H1 (cell line): ENCODE measurements at regions not wholly inside any gene's neighbourhood (a gene's known extent, or its start where the extent isn't known, plus 50 kb on each side); places are given as distances from the start of the nearest gene placed in this dataset.

Experiments used
- CTCF ChIA-PET: fragments of 300-600 bp; sonication (Branson Sonifier 250); formaldehyde crosslinking; loops from one replicate; lab custom pipeline; 2021; ENCODE audit not compliant: partially characterized antibody; lab: Charles Lee
- POLR2A ChIA-PET: fragments of 300-600 bp; sonication (Branson Sonifier 250); formaldehyde crosslinking; loops from one replicate; lab custom pipeline; 2021; ENCODE audit warnings: inconsistent platforms; ENCODE audit not compliant: partially characterized antibody; lab: Charles Lee
- DNase-seq, 2 experiments: peaks; one replicate each; pipeline versions ENCODE4 v3.0.0 to v3.0.0-alpha.2; 2010 to 2022; ENCODE audit warnings: low spot score in 2 of 2, low read depth in 1 of 2, mixed read lengths in 1 of 2
- FAIRE-seq: peaks from 2 replicates; lab custom pipeline; 2011; peaks lifted over from hg19 to GRCh38; lab: Jason Lieb, UNC
- H2AFZ ChIP-seq: 2 replicates; pipeline ENCODE4 v1.8.1; 2012; ENCODE audit warnings: low read length, inconsistent platforms
- H2AK5ac ChIP-seq: 2 replicates; pipeline ENCODE4 v1.6.1; 2013; ENCODE audit warnings: low read depth, low read length
- H2BK120ac ChIP-seq: replicated peaks from 2 replicates; pipeline ENCODE3; 2013; ENCODE audit warnings: low read depth, low read length, inconsistent platforms
- H2BK12ac ChIP-seq: 2 replicates; pipeline ENCODE4 v1.6.1; 2013; ENCODE audit warnings: low read depth, low read length
- H2BK15ac ChIP-seq: 2 replicates; pipeline ENCODE4 v1.6.1; 2013; ENCODE audit warnings: low read length
- H2BK20ac ChIP-seq: 2 replicates; pipeline ENCODE4 v1.6.1; 2013; ENCODE audit warnings: low read length
- H2BK5ac ChIP-seq: 2 replicates; pipeline ENCODE4 v1.6.1; 2013; ENCODE audit warnings: low read depth, low read length
- H3K14ac ChIP-seq: 2 replicates; pipeline ENCODE4 v1.6.1; 2013; ENCODE audit warnings: inconsistent platforms; ENCODE audit not compliant: insufficient read length
- H3K18ac ChIP-seq: 2 replicates; pipeline ENCODE4 v1.6.1; 2013; ENCODE audit warnings: low read length; ENCODE audit errors: extremely low read depth
- H3K23ac ChIP-seq: 2 replicates; pipeline ENCODE4 v1.6.1; 2013; ENCODE audit warnings: inconsistent platforms; ENCODE audit not compliant: insufficient read length
- H3K23me2 ChIP-seq: 2 replicates; pipeline ENCODE4 v1.6.1; 2013; ENCODE audit warnings: low read depth, low read length
- H3K27ac ChIP-seq: 2 replicates; pipeline ENCODE4 v1.6.1; 2011; ENCODE audit warnings: low read depth, low read length, inconsistent platforms
- H3K27me3 ChIP-seq, 4 experiments: replicated peaks in 1 of 4; 1 replicate in 1 of 4; 2 replicates in 3 of 4; pipeline versions ENCODE4 v1.6.1 to v1.8.1; 2011 to 2013; ENCODE audit warnings: low read length in 3 of 4, mild to moderate bottlenecking in 3 of 4, inconsistent platforms in 2 of 4, mixed read lengths in 2 of 4, moderate library complexity in 1 of 4; ENCODE audit not compliant: control insufficient read depth in 3 of 4, insufficient read depth in 3 of 4; ENCODE audit errors: extremely low read depth in 1 of 4
- H3K36me3 ChIP-seq, 4 experiments: 2 replicates each; pipeline versions ENCODE4 v1.6.1 to v1.8.1; 2011 to 2013; ENCODE audit warnings: mild to moderate bottlenecking in 4 of 4, low read length in 3 of 4, moderate library complexity in 2 of 4, control low read depth in 1 of 4, inconsistent platforms in 1 of 4; ENCODE audit not compliant: insufficient read depth in 4 of 4, control insufficient read depth in 2 of 4
- H3K4ac ChIP-seq: replicated peaks from 2 replicates; pipeline ENCODE3; 2013; ENCODE audit warnings: low read length, low read depth, mixed read lengths, inconsistent platforms; ENCODE audit not compliant: insufficient read length
- H3K4me1 ChIP-seq, 4 experiments: replicated peaks in 1 of 4; 1 replicate in 1 of 4; 2 replicates in 3 of 4; pipeline versions ENCODE4 v1.6.1 to v1.8.1; 2011 to 2013; ENCODE audit warnings: low read length in 3 of 4, inconsistent platforms in 2 of 4, mixed read lengths in 1 of 4; ENCODE audit not compliant: insufficient read depth in 4 of 4, control insufficient read depth in 3 of 4
- H3K4me2 ChIP-seq, 2 experiments: 2 replicates each; pipeline versions ENCODE4 v1.6.1 to v1.8.1; 2011 to 2013; ENCODE audit warnings: low read depth in 2 of 2, low read length in 2 of 2, control low read depth in 1 of 2, inconsistent platforms in 1 of 2, mild to moderate bottlenecking in 1 of 2; ENCODE audit not compliant: insufficient read depth in 1 of 2
- H3K4me3 ChIP-seq, 4 experiments: fragments of 200-600, 300-600 bp in 1 of 4; sonication (generic), shearing (Covaris generic), sonication (Bioruptor Twin) in 1 of 4; 2 replicates each; pipeline versions ENCODE4 v1.5.1 to v1.8.1; 2011 to 2016; ENCODE audit warnings: low read length in 4 of 4, low read depth in 3 of 4, control low read depth in 2 of 4, inconsistent platforms in 2 of 4, mild to moderate bottlenecking in 2 of 4, mixed read lengths in 1 of 4, moderate library complexity in 1 of 4; ENCODE audit not compliant: insufficient read depth in 2 of 4; ENCODE audit errors: extremely low read depth in 1 of 4
- H3K56ac ChIP-seq: replicated peaks from 2 replicates; pipeline ENCODE3; 2013; ENCODE audit warnings: low read depth, mild to moderate bottlenecking, mixed read lengths, low read length, inconsistent platforms; ENCODE audit not compliant: insufficient read length
- H3K79me1 ChIP-seq: 2 replicates; pipeline ENCODE4 v1.6.1; 2013; ENCODE audit warnings: low read depth, low read length, control low read depth
- H3K79me2 ChIP-seq, 2 experiments: 2 replicates each; pipeline versions ENCODE4 v1.6.1 to v1.8.1; 2012 to 2013; ENCODE audit warnings: low read length in 2 of 2, mild to moderate bottlenecking in 2 of 2, inconsistent platforms in 1 of 2; ENCODE audit not compliant: insufficient read depth in 2 of 2, control insufficient read depth in 1 of 2
- H3K9ac ChIP-seq, 4 experiments: replicated peaks in 1 of 4; 1 replicate in 1 of 4; 2 replicates in 3 of 4; pipeline versions ENCODE4 v1.6.1 to v1.8.1; 2011 to 2013; ENCODE audit warnings: low read depth in 3 of 4, low read length in 3 of 4, control low read depth in 2 of 4, mild to moderate bottlenecking in 2 of 4, moderate library complexity in 2 of 4, inconsistent platforms in 1 of 4; ENCODE audit errors: extremely low read depth in 1 of 4
- H3K9me3 ChIP-seq, 2 experiments: 2 replicates each; pipeline versions ENCODE4 v1.6.1 to v1.8.1; 2012 to 2013; ENCODE audit warnings: mild to moderate bottlenecking in 2 of 2, moderate library complexity in 2 of 2, control low read depth in 1 of 2, inconsistent platforms in 1 of 2, low read depth in 1 of 2, low read length in 1 of 2, mixed read lengths in 1 of 2; ENCODE audit not compliant: insufficient read depth in 2 of 2
- H4K20me1 ChIP-seq, 2 experiments: replicated peaks in 1 of 2; 2 replicates each; pipeline versions ENCODE3 to v1.8.1; 2011 to 2013; ENCODE audit warnings: inconsistent platforms in 2 of 2, low read length in 2 of 2, mild to moderate bottlenecking in 1 of 2; ENCODE audit not compliant: insufficient read depth in 2 of 2, control insufficient read depth in 1 of 2
- H4K5ac ChIP-seq: 2 replicates; pipeline ENCODE4 v1.6.1; 2013; ENCODE audit warnings: low read length, low read depth, mixed read lengths, inconsistent platforms; ENCODE audit not compliant: insufficient read length
- H4K8ac ChIP-seq: 2 replicates; pipeline ENCODE4 v1.8.0; 2013; ENCODE audit warnings: mild to moderate bottlenecking, moderate library complexity, low read length, inconsistent platforms; ENCODE audit not compliant: insufficient read depth; ENCODE audit errors: extremely low read depth
- H4K91ac ChIP-seq: replicated peaks from 2 replicates; pipeline ENCODE3; 2013; ENCODE audit warnings: low read length, mixed read lengths, inconsistent platforms; ENCODE audit not compliant: insufficient read length
- CHD2 ChIP-seq: IDR thresholded peaks from 2 replicates; pipeline ENCODE4 v1.6.1; 2012; ENCODE audit warnings: low read length, improper control_type of control experiment
- EZH2 ChIP-seq: fragments of 200-600 bp; sonication (generic); IDR thresholded peaks from 2 replicates; pipeline ENCODE4 v1.7.1; 2012; ENCODE audit warnings: low read depth, mild to moderate bottlenecking, moderate library complexity, low read length, inconsistent platforms; ENCODE audit not compliant: severe bottlenecking
- GABPA ChIP-seq: IDR thresholded peaks from 2 replicates; pipeline ENCODE4 v1.6.1; 2011; ENCODE audit warnings: mild to moderate bottlenecking, low read length, moderate library complexity, borderline replicate concordance; ENCODE audit not compliant: insufficient read depth
- GTF2F1 ChIP-seq: IDR thresholded peaks from 2 replicates; pipeline ENCODE4 v1.6.1; 2012; ENCODE audit warnings: low read depth, low read length, improper control_type of control experiment, borderline replicate concordance
- KDM5A ChIP-seq: fragments of 200-600 bp; IDR thresholded peaks from 2 replicates; pipeline ENCODE4 v1.7.1; 2012; ENCODE audit warnings: mild to moderate bottlenecking, low read length, inconsistent platforms, mixed read lengths
- NANOG ChIP-seq: IDR thresholded peaks from 2 replicates; pipeline ENCODE4 v1.6.1; 2011; ENCODE audit warnings: low read length, low read depth, mild to moderate bottlenecking, inconsistent platforms; ENCODE audit not compliant: insufficient read depth, poor library complexity, severe bottlenecking
- RAD21 ChIP-seq, 2 experiments: IDR thresholded peaks in 1 of 2; conservative IDR thresholded peaks in 1 of 2; 2 replicates each; pipeline ENCODE4 v1.6.1; 2011; ENCODE audit warnings: low read depth in 2 of 2, low read length in 2 of 2, improper control_type of control experiment in 1 of 2, inconsistent platforms in 1 of 2, mild to moderate bottlenecking in 1 of 2, moderate library complexity in 1 of 2
- RFX5 ChIP-seq: IDR thresholded peaks from 2 replicates; pipeline ENCODE4 v1.6.1; 2011; ENCODE audit warnings: low read depth, low read length, improper control_type of control experiment, borderline replicate concordance
- SP2 ChIP-seq: IDR thresholded peaks from 2 replicates; pipeline ENCODE4 v1.6.1; 2012; ENCODE audit warnings: mild to moderate bottlenecking, low read length, inconsistent platforms
- SP4 ChIP-seq: IDR thresholded peaks from 2 replicates; pipeline ENCODE4 v1.6.1; 2012; ENCODE audit warnings: low read length, inconsistent platforms
- SRF ChIP-seq: IDR thresholded peaks from 2 replicates; pipeline ENCODE4 v1.6.1; 2011; ENCODE audit warnings: mild to moderate bottlenecking, low read depth, low read length, moderate library complexity
- TEAD4 ChIP-seq: IDR thresholded peaks from 2 replicates; pipeline ENCODE4 v1.6.1; 2012; ENCODE audit warnings: low read depth, low read length, inconsistent platforms, mixed read lengths
- YY1 ChIP-seq: IDR thresholded peaks from 2 replicates; pipeline ENCODE4 v1.6.1; 2011; ENCODE audit warnings: low read depth, mild to moderate bottlenecking, low read length
- ZNF274 ChIP-seq: IDR thresholded peaks from 2 replicates; pipeline ENCODE4 v1.7.0; 2012; ENCODE audit warnings: low read length, borderline replicate concordance; ENCODE audit errors: extremely low read depth
- WGBS, 2 experiments: shearing (Covaris generic) in 1 of 2; methylation state at CpG; one replicate each; pipeline versions ENCODE4 v1.1.6 to v1.1.7; 2013 to 2015; ENCODE audit warnings: low lambda C conversion rate in 2 of 2, mixed read lengths in 2 of 2, inconsistent platforms in 1 of 2, low coverage in 1 of 2, missing lambda C conversion rate in 1 of 2; ENCODE audit not compliant: insufficient replicate concordance in 2 of 2, insufficient coverage in 1 of 2, insufficient read length in 1 of 2; ENCODE audit errors: extremely low coverage in 1 of 2, missing lambda C conversion rate in 1 of 2; 5-methylcytosine and 5-hydroxymethylcytosine counted together

GRCh38 chr11:130650456-130651030 is 202.1 kb downstream of the ADAMTS15 start:
- Histone ChIP-seq H3K23ac (no peak overlapping the region), H2AK5ac (no peak overlapping the region), H2BK20ac (no peak overlapping the region), H3K4me3 (no peak overlapping the region), H4K20me1 (no peaks in the 10 kb centered on the region), H3K79me1 (no peaks in the 10 kb centered on the region), H3K36me3 (no peaks in the 10 kb centered on the region), H2BK12ac (no peak overlapping the region), H2AFZ (no peak overlapping the region), H3K56ac (no peak overlapping the region), H2BK120ac (no peak overlapping the region), H3K14ac (no peak overlapping the region), H3K4ac (no peak overlapping the region), H4K5ac (no peak overlapping the region), H3K4me2 (no peak overlapping the region), H3K27me3 (no peaks in the 10 kb centered on the region; a peak in 1 of 7 replicates), H3K79me2 (no peaks in the 10 kb centered on the region), H4K8ac (no peak overlapping the region), H3K9me3 (no peaks in the 10 kb centered on the region), H3K9ac (no peak overlapping the region), H4K91ac (no peak overlapping the region), H3K4me1 (peaks cover 0 to 5% (median 3%) of the 10 kb centered on the region in 4 experiments; a peak in 6 of 7 replicates), H3K27ac (no peak overlapping the region), H3K23me2 (no peaks in the 10 kb centered on the region), H3K18ac (no peak overlapping the region), H2BK15ac (no peak overlapping the region), H2BK5ac (no peak overlapping the region)
- no peak for DNase-seq
- ChIA-PET POLR2A (no interaction called here), CTCF (interaction anchor here (0.7 to 2.1 kb wide), 3 partner anchors 9 to 216 kb away, joined by 3 to 7 read pairs (median 3); no protein-coding TSS in a partner anchor)
- FAIRE-seq, result no peak
- 91% methylated on average over 8 of the region's 8 CpGs; no CpG with 5 or more reads in 1 of the 2 experiments for WGBS, 2 experiments
- TF ChIP-seq GTF2F1 (no peak), KDM5A (no peak), ZNF274 (no peak), CHD2 (no peak), EZH2 (no peak), SP2 (no peak), SP4 (no peak), RAD21 (IDR thresholded peaks at IDR 0.05 in 1 of 2, conservative IDR thresholded peaks at IDR 0.05 in 1 of 2; ENCODE audit: low read depth in 2 of 2, low read length in 2 of 2) (no peak), YY1 (no peak), GABPA (no peak), SRF (no peak), TEAD4 (no peak), NANOG (no peak), RFX5 (no peak)
